HG03135 (cell line): ENCODE measurements at regions not wholly inside any gene's neighbourhood (a gene's known extent, or its start where the extent isn't known, plus 50 kb on each side); places are given as distances from the start of the nearest gene placed in this dataset.

Experiments used
- ATAC-seq: cut with Tn5 transposase; IDR thresholded peaks from one replicate; pipeline ENCODE4 v1.9.1; 2021; ENCODE audit warnings: mild to moderate bottlenecking, moderate library complexity; ENCODE audit not compliant: unreplicated experiment

GRCh38 chr12:86837246-86837645 is 581.1 kb upstream of the MGAT4C start:
- no peak for ATAC-seq

- ATAC-seq = no peak
Measured at GRCh38 chr12:86834217-86834616, 578.0 kb upstream of the MGAT4C start.

GRCh38 chr12:86827409-86827808 is 571.2 kb upstream of the MGAT4C start:
- ATAC-seq = no peak

- ATAC-seq = no peak
Measured at GRCh38 chr12:86826051-86826450, 569.9 kb upstream of the MGAT4C start.

GRCh38 chr12:86801439-86801838 is 545.2 kb upstream of the MGAT4C start:
- no peak for ATAC-seq

GRCh38 chr12:86799616-86800015 is 543.4 kb upstream of the MGAT4C start:
- no peak for ATAC-seq

GRCh38 chr12:86796550-86796949 is 540.4 kb upstream of the MGAT4C start:
- no peak for ATAC-seq

GRCh38 chr12:86788661-86789060 is 532.5 kb upstream of the MGAT4C start:
- ATAC-seq = no peak

- no peak for ATAC-seq
Measured at GRCh38 chr12:86787419-86787818, 531.2 kb upstream of the MGAT4C start.

GRCh38 chr12:86777325-86777724 is 521.1 kb upstream of the MGAT4C start:
- no peak for ATAC-seq

GRCh38 chr12:86774841-86775388 is 518.7 kb upstream of the MGAT4C start:
- ATAC-seq = no peak

- ATAC-seq = no peak
Measured at GRCh38 chr12:86772696-86773095, 516.5 kb upstream of the MGAT4C start.

GRCh38 chr12:86770871-86771270 is 514.7 kb upstream of the MGAT4C start:
- ATAC-seq = no peak

- ATAC-seq = no peak
Measured at GRCh38 chr12:86748894-86749293, 492.7 kb upstream of the MGAT4C start.

GRCh38 chr12:86744547-86745212 is 488.5 kb upstream of the MGAT4C start:
- no peak for ATAC-seq

- ATAC-seq = no peak
Measured at GRCh38 chr12:86743875-86744536, 487.8 kb upstream of the MGAT4C start.

- ATAC-seq = no peak
Measured at GRCh38 chr12:86741531-86741930, 485.3 kb upstream of the MGAT4C start.

GRCh38 chr12:86735851-86736250 is 479.7 kb upstream of the MGAT4C start:
- no peak for ATAC-seq

GRCh38 chr12:86735072-86735471 is 478.9 kb upstream of the MGAT4C start:
- no peak for ATAC-seq

GRCh38 chr12:86730233-86730632 is 474.0 kb upstream of the MGAT4C start:
- ATAC-seq = no peak

- no peak for ATAC-seq
Measured at GRCh38 chr12:86729739-86730138, 473.5 kb upstream of the MGAT4C start.

GRCh38 chr12:86727160-86727559 is 471.0 kb upstream of the MGAT4C start:
- no peak for ATAC-seq
